ENCODE measurements at regions not wholly inside any gene's neighbourhood (a gene's known extent, or its start where the extent isn't known, plus 50 kb on each side); places are given as distances from the start of the nearest gene placed in this dataset.

DNA sequence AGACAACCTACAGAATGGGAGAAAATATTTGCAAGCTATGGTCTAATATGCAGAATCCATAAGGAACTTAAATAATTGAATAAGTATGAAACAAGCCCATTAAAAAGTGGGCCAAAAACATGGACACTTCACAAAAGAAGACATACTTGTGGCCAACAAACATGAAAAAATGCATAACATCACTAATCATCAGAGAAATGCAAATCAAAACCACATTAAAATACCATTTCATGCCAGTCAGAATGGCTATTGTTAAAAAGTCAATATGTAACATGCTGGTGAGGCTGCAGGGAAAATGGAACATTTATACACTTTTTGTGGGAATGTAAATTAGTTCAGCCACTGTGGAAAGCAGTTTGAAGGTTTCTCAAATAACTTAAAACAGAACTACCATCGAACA is 945.4 kb upstream of the FLRT2 start:
- intact Hi-C loops (cut with DNase I), result no loop called here
- no peak for ATAC-seq
- no peak for DNase-seq

DNA sequence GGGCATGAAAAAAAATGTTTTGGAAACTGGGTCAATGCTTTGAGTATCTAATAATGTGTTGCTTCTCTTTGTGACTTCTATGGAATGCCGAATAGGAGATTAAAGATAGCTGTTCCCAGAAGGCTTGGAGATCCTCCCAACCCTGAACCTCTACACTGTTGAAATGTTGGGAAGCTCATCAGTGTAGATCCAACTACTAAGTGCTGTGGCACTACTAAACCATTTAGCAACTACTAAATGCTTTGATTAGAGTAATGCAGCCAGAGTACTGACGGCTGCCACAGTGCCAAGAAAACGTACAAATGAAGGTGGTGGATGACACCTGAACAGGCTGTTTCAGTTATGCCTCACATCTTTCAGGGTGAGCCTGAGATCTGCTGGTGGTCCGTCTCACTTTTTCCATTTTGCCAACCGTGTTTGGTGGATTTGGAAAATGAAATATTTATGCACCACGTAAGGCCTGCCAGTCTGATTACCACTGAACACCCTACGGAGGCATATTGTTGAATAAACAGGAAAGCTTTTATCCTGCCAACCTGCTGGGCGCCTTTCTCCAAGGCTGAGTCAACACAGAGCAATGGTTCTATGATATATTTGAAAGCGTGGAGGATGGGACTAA is 938.0 kb upstream of the FLRT2 start:
- DNase-seq (no peak), ATAC-seq (peak in 1 of 2 donors; percentile 41)
- intact Hi-C loops (cut with DNase I), result no loop called here

DNA sequence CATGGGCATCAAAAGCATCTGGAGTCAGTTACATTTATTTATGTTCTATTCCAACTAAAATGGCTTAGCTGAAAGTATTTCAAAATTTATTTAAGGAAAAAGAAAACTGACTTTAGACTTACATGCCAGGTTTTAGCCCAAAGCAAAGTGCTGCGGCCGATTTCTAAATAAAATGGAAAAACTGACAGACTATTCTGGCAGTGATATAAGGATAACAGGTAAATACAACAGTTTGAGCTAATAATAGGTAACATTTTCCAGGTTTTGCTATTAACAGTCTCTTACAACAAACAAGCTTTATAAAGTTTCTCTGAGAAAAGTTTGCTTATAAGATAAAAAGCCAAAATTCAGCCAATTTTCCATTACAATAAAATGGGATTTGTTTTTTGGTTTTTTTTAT is 937.2 kb upstream of the FLRT2 start:
- intact Hi-C loops (cut with DNase I), result no loop called here
- ATAC-seq (no peak), DNase-seq (no peak)

DNA sequence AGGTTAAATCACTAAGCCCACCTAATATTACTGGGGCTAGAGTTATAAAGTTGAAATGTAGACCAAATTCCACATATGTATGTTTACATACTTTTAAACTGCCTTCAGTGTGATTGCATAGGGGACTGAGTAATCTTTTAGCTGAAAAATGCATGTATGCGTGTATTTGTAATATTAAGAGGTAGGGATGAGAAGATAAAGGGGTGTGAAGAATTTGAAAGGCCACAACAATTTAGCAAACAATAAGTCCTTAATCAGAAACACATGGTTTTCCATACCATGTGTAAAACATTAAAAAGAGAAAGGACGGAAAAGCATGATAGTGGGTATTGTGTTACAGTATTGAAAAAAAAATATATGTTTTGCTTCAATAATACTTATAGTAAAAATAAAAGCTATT is 919.9 kb upstream of the FLRT2 start:
- ATAC-seq (no peak), DNase-seq (no peak)
- intact Hi-C loops (cut with DNase I), result no loop called here

DNA sequence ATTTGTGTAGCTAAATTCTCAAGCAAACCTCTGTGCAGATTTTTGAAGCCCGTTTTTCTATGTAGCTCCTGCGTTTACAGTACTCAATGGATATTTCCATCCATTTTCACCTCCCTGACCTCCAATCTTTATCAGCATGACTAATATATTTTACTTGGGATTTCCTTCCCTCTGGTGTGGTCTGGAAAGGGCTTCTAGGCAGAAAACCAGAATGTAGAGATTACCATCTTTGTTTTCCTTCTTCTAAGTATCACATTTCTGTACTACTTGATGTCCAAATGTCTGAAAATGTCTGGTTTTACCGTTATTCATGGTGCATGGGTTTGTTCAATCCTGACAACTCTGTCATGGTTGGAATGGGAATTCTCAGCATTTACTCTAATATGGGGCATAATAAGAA is 907.6 kb upstream of the FLRT2 start:
- intact Hi-C loops (cut with DNase I), result no loop called here
- ATAC-seq, result no peak
- no peak for DNase-seq

DNA sequence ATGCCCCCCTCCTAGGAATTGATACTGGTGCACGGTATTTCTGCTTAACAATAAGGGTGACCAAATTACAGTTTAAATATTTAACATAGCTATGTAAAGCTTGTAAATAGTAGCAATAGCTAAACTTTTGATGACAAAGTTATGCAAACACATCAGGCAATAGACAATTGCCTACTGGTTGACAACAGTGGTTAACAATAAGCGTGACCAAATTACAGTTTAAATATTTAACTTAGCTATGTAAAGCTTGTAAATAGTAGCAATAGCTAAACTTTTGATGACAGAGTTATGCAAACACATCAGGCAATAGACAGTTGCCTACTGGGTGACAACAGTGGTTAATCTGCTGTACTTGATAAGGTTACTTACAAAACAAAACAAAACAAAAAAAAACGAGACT is 886.5 kb upstream of the FLRT2 start:
- ATAC-seq, result no peak
- no peak for DNase-seq
- intact Hi-C loops (cut with DNase I), result no loop called here

DNA sequence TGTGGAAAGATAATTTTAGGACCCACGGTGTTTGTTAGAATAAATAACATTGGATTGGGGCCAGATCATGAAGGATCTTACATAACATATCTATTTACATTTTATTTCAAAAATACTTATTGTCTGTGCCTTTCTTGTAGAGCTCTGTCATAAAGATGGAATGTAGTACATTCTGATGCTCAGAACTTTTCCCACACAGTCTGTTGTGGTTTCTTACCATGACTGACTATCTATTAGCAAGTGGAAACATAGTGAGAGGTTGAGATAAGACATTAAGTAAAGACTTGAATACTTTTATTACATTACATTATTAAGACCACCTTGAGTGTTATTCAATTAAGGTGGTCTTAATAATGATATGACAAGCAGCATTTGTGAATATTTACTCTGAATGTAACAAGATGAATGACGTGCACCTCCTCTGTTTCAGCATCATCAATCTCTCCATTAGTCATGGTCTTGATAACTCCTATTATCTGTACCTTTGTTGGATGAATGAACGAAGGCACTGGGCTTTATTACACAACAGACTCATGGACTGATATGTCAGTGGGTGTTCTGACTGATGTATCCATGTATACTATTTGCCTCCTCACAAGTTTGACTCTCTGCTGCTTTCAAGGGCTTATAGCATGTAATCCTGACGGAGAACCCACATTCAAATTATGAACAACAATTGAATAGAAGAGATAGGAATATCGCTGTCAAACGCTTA is 883.0 kb upstream of the FLRT2 start:
- ATAC-seq (no peak), DNase-seq (no peak)
- intact Hi-C loops (cut with DNase I), result no loop called here

DNA sequence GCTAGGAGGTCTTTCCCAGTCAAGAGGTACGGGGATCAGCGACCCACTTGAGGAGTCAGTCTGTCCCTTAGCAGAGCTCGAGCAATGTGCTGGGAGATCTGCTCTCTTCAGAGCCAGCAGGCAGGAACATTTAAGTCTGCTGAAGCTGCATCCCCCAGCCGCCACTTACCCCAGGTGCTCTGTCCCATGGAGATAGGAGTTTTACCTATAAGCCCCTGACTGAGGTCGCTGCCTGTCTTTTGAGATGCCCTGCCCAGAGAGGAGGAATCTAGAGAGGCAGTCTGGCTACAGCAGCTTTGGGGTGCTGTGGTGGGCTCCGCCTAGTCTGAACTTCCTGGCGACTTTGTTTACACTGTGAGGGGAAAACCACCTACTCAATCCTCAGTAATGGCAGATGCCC is 874.9 kb upstream of the FLRT2 start:
- intact Hi-C loops (cut with DNase I), result no loop called here
- ATAC-seq, result no peak
- no peak for DNase-seq

DNA sequence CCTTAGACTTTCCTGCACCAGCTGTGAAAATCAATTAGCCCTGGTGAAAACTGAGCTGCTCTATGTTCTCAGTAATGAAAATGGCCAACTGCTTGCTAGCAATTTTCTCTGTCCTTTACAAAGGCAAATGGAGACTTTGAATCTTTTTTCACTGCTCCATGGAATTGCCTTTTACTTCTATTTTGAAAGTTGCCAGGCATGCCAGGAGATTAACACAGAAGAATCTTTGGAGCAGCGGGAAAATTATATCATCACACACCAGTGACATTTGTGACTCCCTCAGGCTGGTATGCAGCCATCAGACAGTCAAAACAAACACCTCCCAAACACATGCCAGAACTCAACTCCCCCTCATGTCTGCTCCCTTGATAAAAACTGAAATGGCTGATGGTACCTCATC is 872.0 kb upstream of the FLRT2 start:
- DNase-seq (no peak), ATAC-seq (no peak)
- intact Hi-C loops (cut with DNase I), result no loop called here

DNA sequence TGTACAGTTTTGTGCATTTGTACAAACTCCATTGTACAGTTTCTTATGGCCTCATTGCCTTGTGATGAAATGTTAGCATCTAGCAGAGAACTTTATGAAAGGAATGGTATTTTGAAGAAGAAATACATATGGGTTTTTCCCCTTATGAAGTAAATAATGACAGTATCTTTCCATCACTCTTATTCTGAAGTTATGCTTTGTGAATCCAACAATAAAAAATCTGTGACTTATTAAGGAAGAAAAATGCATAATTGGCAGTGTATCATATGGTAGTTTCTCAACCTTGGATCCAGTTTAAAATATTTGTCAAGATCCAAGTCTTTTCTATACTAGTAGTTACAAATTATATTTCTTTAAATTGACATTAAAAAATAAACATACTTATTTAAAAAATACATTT is 859.1 kb upstream of the FLRT2 start:
- DNase-seq (no peak), ATAC-seq (no peak)
- intact Hi-C loops (cut with DNase I), result loop anchor here in 1 of 2 donors (1.0 kb wide), 1 partner anchor 8 kb away; no protein-coding TSS in a partner anchor

DNA sequence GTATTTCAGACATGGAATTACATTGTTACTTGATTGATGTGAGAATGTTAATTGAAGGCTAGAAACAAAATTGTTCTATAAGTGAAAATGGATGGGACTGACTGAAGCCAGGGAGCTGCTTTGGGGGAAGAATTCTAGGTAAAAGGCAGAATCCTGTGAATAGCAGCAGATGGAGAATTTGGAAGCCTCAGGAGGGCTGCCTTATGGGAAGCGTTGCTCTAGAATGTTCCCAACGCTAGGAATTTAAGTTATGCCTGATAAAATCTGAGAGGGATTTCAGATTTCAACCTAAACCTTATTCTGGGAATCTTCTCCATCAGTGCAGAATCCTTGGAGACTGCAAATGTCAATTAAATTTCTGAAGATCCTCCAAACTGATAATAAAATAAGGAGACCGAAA is 858.2 kb upstream of the FLRT2 start:
- DNase-seq, result no peak
- ATAC-seq, result no peak
- intact Hi-C loops (cut with DNase I), result no loop called here

DNA sequence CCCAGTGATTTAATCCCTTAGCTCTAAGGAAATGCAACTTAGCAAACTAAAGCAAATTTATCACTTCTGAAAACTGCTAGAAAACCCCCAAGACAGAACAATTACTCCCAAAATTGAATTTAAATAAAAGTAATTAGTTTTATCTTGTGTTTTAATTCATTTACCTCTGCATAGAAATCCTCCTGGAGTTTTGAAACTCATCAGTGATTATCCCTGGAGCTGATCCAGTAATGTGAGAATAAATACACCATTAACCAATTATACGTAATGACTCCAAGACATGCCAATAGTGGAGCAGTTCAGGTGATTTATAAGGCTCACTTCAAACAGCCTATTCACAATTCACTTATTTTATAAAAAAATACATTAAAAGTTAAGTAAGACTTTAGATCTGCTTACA is 855.3 kb upstream of the FLRT2 start:
- ATAC-seq, result no peak
- DNase-seq, result no peak

DNA sequence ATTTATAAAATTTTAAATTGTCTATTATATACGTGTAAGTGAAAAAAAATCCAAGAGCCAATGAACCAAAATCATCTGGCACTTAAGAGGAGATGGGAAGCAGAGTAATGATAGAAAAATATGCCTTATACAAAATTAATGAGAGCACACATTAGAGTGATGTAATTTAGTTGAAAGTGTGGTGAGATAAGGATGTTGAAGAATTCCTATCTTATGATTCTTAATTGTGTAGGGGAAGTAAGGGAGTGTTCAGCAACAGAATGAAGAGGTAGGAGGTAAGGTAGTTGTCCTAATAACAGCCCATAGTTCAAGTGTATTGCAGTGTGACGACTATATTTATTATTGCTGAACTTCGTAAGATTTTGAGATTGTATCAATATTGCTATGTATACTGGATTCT is 843.4 kb upstream of the FLRT2 start:
- ATAC-seq (peak in 1 of 2 donors; percentile 72), DNase-seq (no peak)
- intact Hi-C loops (cut with DNase I), result no loop called here

More for the DNA sequence above, 855.3 kb upstream of the FLRT2 start:
- intact Hi-C loops (cut with DNase I), result no loop called here

DNA sequence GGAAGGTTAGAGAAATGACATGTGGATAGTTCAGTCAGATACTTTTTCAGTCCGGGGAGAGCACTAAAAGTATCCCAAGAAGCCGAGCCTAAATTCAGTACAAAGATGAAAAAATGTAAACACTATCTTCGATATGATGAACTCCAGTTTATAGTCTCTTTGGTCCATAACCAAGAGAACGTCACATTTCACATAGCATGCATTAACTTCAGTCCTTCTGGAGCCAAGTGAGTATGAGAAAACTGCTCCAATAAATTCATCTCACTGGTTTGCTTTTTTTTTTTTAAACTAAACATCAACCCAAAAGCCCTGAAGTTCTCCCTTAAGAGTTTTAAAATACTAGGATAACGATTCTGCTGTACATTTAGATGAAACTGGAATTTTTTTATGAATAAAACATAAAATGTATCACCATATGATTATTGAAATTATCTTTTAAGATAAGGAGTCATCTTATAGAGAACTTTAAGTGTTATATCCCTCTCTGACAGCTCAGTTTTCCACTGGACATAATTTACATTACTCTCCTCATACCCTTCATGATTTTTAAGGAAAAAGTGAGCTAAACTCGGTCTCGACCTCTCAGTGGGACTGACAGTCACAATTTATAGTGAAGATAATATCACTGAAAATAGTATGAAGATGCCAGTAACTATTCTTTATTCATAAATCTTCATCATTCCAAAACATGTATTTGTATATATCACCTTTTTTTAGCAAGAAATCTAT is 841.5 kb upstream of the FLRT2 start:
- ATAC-seq (no peak), DNase-seq (no peak)
- intact Hi-C loops (cut with DNase I), result no loop called here

DNA sequence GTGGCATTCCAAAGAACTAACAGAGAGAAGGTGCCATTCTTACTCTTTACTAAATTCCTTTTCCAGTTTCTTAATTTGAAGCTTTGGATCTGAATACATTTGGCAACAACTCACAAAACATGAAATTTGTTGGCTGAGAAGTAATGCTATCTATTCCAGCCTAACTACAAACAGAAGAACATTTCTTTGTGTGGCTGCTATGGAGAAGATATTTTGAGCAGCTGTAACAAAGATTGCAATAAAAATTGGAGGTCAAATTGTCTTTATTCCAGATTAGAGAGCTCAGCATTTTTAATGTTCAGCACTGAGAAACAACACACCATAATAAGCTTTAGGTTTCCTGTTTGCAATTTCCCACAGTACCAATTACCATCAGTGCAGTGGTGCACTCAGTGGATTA is 835.8 kb upstream of the FLRT2 start:
- ATAC-seq (no peak), DNase-seq (no peak)
- intact Hi-C loops (cut with DNase I), result no loop called here

DNA sequence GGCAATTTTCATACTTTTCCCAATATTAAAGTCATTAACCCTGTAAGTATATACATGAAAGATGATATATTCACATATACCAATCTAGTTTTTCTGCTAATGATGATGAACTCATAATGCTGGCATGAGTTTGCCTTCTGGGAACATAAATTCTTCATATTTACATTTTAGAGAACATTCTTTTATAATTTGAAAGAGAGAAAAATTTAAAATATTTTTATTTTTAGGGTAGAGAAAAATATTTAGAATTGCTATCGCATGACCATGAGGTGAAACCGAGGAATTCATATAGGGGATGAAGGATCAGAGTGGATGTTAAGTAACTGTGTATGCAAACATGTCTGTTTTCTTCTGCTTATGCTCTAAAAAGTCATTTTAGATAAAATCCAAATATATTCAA is 825.3 kb upstream of the FLRT2 start:
- no peak for DNase-seq
- no peak for ATAC-seq
- intact Hi-C loops (cut with DNase I), result no loop called here

DNA sequence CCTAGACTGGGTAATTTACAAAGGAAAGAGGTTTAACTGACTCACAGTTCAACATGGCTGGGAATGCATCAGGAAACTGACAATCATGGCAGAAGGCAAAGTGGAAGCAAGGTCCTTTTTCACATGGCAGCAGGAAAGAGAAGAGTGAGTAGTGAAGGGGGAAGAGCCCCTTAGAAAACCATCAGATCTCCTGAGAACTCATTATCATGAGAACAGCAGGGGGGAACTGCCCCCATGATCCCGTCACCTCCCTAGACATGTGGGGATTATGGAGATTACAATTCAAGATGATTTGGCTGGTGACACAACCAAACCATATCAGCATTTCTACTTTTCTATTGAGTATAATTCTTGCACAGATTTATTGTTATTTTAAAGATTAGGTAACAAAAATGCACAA is 822.1 kb upstream of the FLRT2 start:
- DNase-seq (no peak), ATAC-seq (no peak)
- intact Hi-C loops (cut with DNase I), result no loop called here

DNA sequence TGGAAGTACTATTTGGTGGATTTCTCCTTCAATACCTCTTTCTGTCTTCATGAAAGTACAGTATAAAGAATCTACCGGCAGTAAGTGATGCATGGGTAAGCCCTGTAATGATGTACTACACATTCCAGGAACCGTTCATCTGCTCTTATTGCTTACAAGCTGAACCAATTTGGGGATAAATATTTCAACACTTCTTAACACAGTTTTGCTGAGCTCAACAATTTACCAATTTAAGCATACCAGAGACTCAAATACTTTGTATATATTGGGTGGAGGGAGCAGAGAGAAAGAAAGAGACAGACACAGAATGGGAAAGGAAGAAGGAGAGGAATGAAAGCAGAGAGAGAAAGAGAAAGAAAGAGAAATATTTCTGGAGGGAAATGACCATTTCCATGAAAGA is 821.1 kb upstream of the FLRT2 start:
- intact Hi-C loops (cut with DNase I), result no loop called here
- ATAC-seq (no peak), DNase-seq (no peak)

DNA sequence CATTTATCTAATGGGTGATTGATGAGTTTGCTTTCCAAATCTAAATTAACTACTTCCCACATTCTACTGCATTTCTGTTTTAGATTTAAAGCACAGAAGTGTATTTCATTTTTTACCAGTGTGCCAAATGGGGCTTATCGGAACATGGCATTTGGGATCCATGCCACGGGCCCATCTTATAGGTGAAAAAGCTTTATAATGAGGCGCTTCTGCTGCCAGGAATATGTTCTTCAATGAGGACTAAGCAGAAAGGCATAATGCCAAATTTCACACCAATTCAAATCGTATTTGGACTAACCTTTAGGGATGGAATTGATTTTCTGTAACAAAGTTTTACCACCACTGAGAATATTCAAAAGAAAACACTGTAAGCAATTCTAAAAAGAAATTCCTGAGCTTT is 803.5 kb upstream of the FLRT2 start:
- no peak for DNase-seq
- intact Hi-C loops (cut with DNase I), result no loop called here
- no peak for ATAC-seq

DNA sequence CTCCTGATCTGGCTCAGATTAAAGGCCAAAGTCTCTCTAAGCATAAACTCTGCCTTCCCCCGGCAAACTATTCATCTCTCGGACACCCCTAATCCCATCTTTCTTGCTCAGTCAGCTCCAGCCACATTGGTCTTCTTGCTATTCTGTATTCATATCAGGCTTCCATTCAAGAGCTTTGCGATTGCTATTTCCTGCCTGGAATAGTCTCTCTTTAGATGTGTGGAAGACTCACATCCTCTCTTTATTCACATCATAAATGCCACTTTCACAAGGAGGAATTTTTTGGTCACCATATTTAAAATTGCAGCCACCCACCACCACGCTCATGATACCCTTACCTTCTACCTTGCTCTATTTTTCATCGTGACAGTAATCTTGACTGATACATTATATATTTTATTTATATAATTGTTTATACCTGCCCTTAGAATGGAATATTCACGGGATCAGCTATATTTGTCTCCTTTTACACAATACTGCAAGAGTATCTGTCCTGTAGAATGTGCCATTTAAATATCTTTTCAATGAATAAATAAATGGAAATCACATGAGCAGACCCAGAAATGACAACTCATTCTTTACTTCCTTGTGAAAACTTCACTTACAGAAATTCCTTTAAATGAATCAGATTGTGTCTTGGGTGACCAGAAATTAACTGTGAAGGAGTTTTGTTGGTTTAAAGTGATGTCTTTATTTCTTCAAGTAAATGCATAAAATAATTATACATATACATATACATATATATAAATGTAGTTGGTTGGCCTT is 780.6 kb upstream of the FLRT2 start:
- DNase-seq (no peak), ATAC-seq (no peak)
- intact Hi-C loops (cut with DNase I), result no loop called here

Data from left cardiac atrium (tissue), 4 donors.